VCaP (cell line): ENCODE measurements at regions not wholly inside any gene's neighbourhood (a gene's known extent, or its start where the extent isn't known, plus 50 kb on each side); places are given as distances from the start of the nearest gene placed in this dataset.

Experiments used
- H3K27ac ChIP-seq: fragments of 450-650 bp; 2 replicates; pipeline ENCODE4 v1.5.1; 2017
- TF ChIP-seq, protein P1 (sequence below): fragments of 450-650 bp; conservative IDR thresholded peaks from 2 replicates; pipeline ENCODE4 v1.5.1; 2017; ENCODE audit warnings: mild to moderate bottlenecking, moderate library complexity

DNA sequence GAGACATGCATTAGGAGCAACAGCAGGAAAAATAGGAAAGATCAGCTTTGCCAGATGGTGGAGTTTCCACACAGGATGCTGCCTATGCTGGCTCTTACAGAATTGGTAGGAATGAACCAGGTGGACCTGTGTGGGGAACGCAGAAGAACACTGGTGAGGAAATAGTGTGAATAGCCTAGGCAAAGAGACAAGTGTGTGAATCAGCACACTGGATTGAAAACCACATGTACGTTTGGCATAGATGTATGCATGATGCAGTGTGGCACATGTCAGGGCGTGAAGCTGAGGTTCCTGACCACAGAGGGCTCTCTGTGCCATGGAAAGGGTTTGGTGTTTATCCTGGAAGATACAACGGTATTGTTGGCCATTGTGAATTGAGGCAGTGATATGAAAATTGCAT, 156.5 kb upstream of the SLC10A2 start:
- TF ChIP-seq, protein P1, sequence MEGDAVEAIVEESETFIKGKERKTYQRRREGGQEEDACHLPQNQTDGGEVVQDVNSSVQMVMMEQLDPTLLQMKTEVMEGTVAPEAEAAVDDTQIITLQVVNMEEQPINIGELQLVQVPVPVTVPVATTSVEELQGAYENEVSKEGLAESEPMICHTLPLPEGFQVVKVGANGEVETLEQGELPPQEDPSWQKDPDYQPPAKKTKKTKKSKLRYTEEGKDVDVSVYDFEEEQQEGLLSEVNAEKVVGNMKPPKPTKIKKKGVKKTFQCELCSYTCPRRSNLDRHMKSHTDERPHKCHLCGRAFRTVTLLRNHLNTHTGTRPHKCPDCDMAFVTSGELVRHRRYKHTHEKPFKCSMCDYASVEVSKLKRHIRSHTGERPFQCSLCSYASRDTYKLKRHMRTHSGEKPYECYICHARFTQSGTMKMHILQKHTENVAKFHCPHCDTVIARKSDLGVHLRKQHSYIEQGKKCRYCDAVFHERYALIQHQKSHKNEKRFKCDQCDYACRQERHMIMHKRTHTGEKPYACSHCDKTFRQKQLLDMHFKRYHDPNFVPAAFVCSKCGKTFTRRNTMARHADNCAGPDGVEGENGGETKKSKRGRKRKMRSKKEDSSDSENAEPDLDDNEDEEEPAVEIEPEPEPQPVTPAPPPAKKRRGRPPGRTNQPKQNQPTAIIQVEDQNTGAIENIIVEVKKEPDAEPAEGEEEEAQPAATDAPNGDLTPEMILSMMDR = no peak
- no peak overlapping the region for H3K27ac ChIP-seq

DNA sequence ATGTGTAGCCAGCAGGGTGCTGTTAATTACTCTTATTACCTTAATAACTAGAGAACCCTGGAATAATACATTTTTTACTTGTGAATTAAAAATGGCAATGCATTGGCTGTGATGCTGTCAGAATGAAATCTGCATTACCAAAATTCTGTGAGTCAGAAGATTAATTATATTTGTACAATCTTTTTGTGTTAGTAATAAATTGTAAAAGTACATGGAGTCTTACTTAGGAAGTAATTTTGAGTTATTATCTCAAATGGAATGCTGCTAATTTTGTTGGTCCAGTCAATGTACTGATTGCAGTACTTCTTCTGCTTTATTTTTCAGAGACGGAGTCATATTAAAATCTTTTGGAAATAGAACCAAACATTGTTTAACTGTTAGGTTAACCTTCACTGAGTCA, 152.0 kb upstream of the SLC10A2 start:
- TF ChIP-seq, protein P1 = no peak
- H3K27ac ChIP-seq = no peak overlapping the region

DNA sequence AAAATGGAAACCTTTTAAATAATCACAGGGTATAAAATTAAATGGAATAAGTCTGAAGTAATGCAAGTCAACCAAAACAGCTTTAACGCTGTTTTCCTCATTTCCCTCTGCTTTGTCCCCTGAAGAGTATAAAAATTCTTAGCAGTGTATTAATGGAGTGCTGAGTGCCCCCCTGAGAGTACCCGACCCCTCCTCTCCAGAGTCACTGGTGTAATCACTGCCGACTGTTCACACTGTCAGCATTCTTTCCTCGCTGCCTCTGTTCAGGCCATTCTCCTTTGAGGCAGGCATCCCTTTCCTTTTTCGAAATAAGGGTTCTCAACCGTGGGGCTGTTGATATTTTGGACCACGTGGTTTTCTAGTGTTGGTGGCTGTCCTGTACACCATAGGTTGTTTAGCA, 146.9 kb upstream of the SLC10A2 start:
- TF ChIP-seq, protein P1 = no peak
- H3K27ac ChIP-seq = peak overlapping the region; percentile 27; the same call in 1 of the 2 replicates

DNA sequence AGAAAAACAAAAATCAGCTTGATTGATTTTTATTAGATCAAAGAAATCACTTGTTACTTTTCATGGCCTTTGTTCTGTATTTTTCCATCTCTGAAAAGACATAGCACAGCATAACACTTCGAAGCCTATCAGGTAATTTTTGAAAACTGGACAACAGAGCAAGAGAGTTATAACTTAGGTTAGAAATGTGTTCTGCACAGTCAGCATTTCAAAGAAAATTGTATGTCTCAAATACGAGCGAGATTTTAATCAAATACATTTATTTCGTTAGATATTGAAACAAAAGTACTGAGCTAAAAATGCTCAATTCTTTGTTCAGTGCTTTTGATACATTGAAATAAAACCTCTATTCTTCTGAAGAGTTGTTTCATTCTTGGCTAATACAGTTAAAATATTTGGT, 144.1 kb upstream of the SLC10A2 start:
- TF ChIP-seq, protein P1 = no peak

DNA sequence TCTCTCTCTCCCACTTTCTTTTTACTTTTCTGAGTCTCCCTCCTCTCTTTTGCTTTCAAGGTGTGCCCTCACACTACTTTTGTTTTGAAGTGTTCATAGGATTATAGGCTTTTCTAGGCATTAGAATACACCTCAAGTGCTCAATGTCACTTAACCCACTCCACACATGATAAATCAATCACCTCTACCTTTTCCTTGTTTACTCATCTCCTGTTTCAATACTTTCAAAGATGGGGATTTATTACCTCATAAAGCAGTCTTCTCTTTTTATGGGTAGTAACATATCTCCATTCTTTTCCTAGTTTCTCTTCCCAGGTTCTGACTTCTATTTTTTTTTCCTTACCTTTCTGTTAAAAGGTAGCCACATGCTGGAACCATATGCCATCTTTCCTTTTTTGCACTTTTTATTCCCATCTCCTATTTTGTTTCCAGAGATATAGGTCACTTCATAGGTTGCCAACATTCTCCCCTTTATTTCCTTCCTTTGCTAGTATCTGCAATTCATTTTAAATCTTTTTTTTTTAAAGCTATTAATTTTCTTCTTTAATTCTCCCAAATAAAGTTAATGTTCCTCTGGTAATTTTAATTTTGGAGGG, 137.6 kb upstream of the SLC10A2 start:
- no peak overlapping the region for H3K27ac ChIP-seq
- TF ChIP-seq, protein P1 = no peak

More for the DNA sequence above, 144.1 kb upstream of the SLC10A2 start:
- H3K27ac ChIP-seq = no peak overlapping the region

DNA sequence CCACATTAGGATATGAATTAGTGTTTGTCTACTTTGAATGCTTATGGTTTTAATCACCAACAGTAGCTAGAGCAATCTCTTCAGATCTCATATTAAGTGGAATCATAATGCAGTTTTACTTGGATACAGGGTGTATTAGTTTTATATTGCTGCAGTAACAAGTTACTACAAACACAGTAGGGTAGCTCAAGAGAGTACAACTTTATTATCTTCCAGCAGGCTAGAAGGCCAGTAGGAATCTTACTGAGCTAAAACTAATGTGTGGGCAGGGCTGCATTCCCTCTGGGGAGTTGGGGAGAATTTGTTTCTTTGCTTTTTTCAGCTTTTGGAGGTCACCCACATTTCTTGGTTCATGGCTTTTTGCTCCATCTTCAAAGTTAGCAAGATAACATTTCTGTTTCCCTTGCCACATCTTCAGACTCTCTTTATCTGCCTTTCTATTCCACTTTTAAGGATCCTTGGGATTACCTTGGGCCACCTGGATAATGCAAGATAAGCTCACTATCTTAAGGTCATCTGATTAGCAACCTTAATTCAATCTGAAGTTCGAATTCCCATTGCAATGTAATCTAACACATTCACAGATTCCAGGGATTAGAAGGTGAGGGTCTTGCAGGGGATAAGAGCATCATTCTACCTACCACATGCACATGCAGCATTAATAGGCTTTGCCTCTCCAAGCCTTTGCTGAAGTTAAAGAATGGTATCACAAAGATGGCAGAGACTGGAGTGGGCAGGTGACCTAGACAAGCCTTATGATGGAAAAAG, 134.1 kb upstream of the SLC10A2 start:
- TF ChIP-seq, protein P1 = no peak
- no peak overlapping the region for H3K27ac ChIP-seq

DNA sequence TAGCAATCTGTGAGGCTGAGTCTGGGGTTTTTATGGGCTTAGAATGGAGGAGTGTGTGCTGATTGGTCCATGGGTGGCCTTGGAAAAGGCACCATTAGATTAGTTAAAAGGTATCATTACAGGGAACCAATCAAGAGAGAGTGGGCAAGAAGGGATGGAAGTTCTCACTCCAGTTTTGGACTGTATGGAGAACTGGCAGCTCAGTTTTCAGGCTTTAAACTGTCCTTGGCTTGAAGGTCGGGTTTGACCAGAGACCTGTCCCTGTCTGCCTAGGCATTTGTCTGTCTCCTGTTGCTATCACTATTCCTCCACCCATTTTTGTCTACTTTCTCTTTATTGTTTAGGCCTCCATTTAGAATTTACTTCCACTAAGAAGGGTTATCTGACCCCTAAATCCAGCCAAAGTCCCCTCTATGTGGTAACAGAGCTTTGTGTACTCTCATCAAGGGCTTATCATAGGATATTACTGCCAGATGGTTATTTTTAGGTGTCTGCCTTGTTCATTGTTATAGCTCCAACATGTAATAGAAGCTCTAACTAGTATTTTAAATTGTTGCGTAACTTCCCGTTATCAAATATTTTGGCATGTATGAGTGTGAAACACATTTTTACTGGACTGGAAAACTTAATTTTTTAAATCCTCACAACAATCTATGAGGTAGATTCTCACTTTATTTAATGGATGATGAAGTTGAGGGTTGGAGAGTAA, 133.3 kb upstream of the SLC10A2 start:
- no peak overlapping the region for H3K27ac ChIP-seq

More for the DNA sequence above, 133.3 kb upstream of the SLC10A2 start:
- TF ChIP-seq, protein P1 = no peak
